VCaP (cell line): ENCODE measurements at regions not wholly inside any gene's neighbourhood (a gene's known extent, or its start where the extent isn't known, plus 50 kb on each side); places are given as distances from the start of the nearest gene placed in this dataset.

Source experiments
- H3K27ac ChIP-seq: fragments of 450-650 bp; 2 replicates; pipeline ENCODE4 v1.5.1; 2017
- TF ChIP-seq, protein P1 (sequence below): fragments of 450-650 bp; conservative IDR thresholded peaks from 2 replicates; pipeline ENCODE4 v1.5.1; 2017; ENCODE audit warnings: mild to moderate bottlenecking, moderate library complexity

DNA sequence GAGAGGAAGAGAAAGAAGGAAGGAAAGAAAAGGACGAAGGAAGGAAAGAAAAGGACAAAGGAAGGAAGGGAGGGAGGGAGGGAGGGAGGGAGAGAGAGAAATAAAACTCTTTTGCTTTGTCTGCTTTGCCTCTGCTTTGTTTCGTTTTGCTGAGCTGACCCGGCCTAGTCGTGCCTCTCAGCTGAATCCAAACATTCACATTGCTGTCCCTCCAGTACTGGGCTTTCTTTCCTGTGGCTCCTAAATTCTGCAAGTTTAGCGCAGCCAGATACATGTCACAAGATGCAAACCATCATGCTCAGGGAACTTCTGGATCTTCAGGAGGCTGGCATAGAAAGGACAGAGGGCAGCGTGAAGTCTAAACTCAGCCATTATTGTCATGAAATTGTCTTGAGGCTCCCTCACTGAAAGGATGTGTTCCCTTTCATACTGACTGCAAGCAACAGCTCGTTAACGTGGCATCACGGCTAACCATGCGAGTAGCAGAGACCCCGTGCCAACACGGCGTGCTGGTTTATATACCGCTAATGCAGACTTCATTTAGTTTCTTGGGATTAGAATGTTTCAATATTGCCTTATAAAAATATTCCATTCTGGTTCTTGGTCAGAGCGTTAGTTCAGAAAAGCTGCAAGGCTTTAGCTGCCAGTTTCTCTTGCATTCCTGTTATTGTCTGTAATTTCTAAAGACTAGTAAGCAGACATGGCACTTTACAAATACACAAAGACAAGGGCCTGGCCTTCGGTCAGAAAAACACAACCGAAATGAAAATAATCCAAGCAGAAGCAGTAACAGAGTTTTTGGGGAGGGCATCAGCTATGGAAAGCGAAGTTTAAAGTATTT is 94.2 kb downstream of the TMEM174 start:
- H3K27ac ChIP-seq = no peak overlapping the region
- TF ChIP-seq, protein P1, sequence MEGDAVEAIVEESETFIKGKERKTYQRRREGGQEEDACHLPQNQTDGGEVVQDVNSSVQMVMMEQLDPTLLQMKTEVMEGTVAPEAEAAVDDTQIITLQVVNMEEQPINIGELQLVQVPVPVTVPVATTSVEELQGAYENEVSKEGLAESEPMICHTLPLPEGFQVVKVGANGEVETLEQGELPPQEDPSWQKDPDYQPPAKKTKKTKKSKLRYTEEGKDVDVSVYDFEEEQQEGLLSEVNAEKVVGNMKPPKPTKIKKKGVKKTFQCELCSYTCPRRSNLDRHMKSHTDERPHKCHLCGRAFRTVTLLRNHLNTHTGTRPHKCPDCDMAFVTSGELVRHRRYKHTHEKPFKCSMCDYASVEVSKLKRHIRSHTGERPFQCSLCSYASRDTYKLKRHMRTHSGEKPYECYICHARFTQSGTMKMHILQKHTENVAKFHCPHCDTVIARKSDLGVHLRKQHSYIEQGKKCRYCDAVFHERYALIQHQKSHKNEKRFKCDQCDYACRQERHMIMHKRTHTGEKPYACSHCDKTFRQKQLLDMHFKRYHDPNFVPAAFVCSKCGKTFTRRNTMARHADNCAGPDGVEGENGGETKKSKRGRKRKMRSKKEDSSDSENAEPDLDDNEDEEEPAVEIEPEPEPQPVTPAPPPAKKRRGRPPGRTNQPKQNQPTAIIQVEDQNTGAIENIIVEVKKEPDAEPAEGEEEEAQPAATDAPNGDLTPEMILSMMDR = no peak

DNA sequence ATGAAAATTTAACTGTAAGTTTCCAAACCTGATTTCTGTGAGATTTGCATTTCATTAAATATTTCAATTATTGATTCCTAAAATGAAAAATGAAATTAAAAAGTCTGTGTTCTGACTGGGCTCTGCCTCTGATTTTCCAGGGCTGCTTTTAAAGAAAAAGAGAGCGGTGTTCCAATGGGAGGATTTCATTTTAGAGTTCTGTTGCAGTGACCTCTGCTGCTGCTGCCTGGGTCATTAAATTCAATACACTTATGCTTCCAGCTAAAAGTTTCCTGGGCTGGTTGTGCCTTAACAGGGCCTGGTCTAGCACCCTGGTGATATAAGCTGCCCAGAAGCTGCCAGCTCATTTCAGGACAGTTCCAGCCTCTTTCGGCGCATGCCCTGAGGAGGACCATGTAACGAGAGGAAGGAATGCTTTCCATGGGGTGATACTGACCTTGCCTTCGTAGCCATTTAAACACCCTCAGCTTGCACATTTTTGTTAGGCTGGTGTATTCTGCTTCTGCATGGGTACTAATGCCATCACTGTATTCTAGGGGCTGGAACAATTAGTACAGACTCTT is 93.3 kb downstream of the TMEM174 start:
- no peak overlapping the region for H3K27ac ChIP-seq
- TF ChIP-seq, protein P1 = no peak

DNA sequence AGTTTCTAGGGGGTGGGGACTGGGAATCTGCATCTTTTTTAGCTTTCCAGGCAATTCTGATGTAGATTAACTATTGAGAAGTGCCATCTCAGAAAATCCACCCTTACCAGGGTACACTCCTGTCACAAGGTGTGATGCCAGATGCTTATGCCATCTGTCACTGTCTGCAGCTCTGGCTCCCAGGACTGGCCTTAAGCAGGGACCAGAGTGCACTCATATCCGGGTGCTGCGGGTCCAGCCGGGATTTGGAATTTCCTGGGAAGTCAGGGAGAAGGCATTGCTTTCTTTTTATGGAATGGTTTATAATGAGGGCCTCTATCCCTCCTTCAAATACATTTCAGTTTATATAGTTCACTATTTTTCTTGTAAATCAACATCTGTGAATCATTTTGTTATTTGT is 92.6 kb downstream of the TMEM174 start:
- no peak overlapping the region for H3K27ac ChIP-seq
- TF ChIP-seq, protein P1 = no peak

DNA sequence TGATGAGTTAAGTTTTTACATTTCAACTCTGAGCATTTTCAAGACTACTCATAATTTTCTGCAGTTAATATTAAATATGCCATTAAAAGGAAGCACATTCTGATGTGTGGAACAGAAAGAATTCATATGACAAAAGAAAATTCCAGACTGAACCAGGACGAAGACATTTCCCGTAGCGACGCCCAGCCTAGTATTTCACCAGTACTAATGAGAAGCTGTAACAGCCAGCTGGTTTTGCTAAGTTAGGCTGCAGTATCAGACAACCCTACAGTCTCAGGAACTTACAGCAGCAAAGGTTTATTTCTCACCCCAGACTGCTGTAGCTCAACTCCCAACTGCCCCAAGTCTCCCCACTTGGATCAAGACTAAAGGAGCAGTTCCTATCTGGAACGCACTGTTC is 91.6 kb downstream of the TMEM174 start:
- TF ChIP-seq, protein P1 = no peak
- H3K27ac ChIP-seq = no peak overlapping the region

DNA sequence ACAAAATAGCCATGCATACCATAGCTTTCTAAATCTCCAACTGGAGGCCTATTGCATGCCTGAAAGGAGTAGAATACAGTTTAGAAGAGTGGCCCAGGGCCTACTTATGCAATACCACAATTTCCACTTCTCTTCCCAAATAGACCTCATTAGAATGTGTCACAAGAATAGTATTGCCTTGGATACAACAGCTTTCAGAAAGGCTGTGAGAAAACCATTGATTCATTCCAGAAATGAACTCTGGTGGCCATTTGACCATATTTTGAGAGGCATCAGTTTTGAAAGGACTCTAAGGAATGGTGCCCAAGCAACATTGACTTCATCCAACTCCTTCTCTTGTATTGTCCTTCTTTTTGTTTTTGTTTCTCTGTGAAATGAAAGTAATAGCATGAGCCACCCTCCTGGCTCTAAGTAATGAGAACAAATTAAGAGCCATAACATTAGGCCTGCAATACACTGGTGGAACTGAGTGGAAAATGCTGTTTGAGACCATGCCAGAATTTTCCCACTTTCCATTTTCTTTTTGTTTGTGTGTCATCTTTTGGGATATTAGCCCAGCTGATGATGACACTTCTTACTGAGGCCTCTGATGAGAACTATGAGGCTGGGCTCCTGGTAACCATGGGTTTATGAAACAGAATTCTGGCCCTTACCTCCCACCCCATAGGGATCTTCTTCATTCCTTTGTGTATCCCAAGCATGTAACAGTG is 90.2 kb downstream of the TMEM174 start:
- TF ChIP-seq, protein P1 = no peak
- H3K27ac ChIP-seq = no peak overlapping the region

DNA sequence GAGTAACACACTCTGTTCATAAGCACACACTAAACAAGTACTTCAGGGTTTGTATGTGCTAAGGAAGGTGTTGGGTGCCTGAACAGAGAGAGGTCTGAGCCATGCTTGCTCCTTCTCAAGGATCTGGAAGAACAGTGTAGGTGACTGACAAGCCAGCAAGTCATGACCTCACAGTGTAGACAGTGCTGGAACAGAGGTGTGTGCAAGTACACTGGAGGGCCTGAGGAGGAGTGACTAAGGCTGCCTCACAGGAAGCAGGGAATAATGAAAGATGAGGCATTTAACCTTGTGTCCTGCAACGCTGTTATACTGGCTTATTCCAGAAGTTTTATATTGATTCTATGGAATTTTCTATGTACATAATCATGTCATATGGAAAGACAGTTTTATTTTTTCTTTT is 83.9 kb downstream of the TMEM174 start:
- no peak overlapping the region for H3K27ac ChIP-seq
- TF ChIP-seq, protein P1 = no peak

DNA sequence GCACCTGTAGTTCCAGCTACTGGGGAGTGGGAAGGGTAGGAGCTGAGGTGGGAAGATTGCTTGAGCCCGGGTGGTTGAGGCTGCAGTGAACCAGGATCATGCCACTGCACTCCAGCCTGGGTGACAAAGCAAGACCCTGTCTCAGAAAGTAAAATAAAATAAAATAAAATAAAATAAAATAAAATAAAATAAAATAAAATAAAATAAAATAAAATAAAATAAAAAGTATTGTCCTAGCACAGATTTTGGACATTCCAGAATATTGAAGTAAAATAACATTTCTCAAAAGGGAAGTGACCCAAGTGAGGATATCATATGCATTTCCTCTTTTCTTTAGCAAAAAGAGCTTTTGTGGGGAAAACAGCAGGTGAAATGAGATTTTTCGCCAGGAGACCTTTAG is 83.5 kb downstream of the TMEM174 start:
- TF ChIP-seq, protein P1 = no peak
- no peak overlapping the region for H3K27ac ChIP-seq
